HFF-Myc (cell line): ENCODE measurements at regions not wholly inside any gene's neighbourhood (a gene's known extent, or its start where the extent isn't known, plus 50 kb on each side); places are given as distances from the start of the nearest gene placed in this dataset.
A peak's percentile ranks its signal among the peaks of the same experiment; 100 is the strongest.

ENCODE experiments used
- DNase-seq: peaks from one replicate; pipeline ENCODE4 v3.0.0-alpha.2; 2011; ENCODE audit warnings: low read depth; ENCODE audit errors: extremely low read depth
- H3K4me3 ChIP-seq: replicated peaks from 2 replicates; pipeline ENCODE4 v1.5.1; 2011; ENCODE audit warnings: low read depth, mild to moderate bottlenecking, control low read depth, low read length
- CTCF ChIP-seq: IDR thresholded peaks from 2 replicates; pipeline ENCODE4 v1.5.1; 2012; ENCODE audit warnings: mild to moderate bottlenecking, low read depth, low read length, control low read depth; ENCODE audit errors: missing control alignments

GRCh38 chr7:153380636-153381035, 621.1 kb downstream of the ACTR3B start:
- no peak for DNase-seq
- TF ChIP-seq CTCF: no peak
- H3K4me3 ChIP-seq: no peak overlapping the region

- TF ChIP-seq CTCF: peak; percentile 32
- no peak overlapping the region for H3K4me3 ChIP-seq
- DNase-seq: no peak
Observed at GRCh38 chr7:153381275-153382040, 621.9 kb downstream of the ACTR3B start.

GRCh38 chr7:153382641-153383101, 623.1 kb downstream of the ACTR3B start:
- no peak overlapping the region for H3K4me3 ChIP-seq
- TF ChIP-seq CTCF: no peak
- no peak for DNase-seq

GRCh38 chr7:153383781-153384180, 624.2 kb downstream of the ACTR3B start:
- no peak for DNase-seq
- no peak overlapping the region for H3K4me3 ChIP-seq
- no peak for TF ChIP-seq CTCF

- no peak for TF ChIP-seq CTCF
- DNase-seq: no peak
- no peak overlapping the region for H3K4me3 ChIP-seq
Observed at GRCh38 chr7:153385502-153385901, 626.0 kb downstream of the ACTR3B start.

GRCh38 chr7:153386556-153386955, 627.0 kb downstream of the ACTR3B start:
- no peak overlapping the region for H3K4me3 ChIP-seq
- no peak for TF ChIP-seq CTCF
- DNase-seq: no peak

- DNase-seq: no peak
Observed at GRCh38 chr7:153388611-153389010, 629.1 kb downstream of the ACTR3B start.

More at GRCh38 chr7:153388611-153389010, 629.1 kb downstream of the ACTR3B start:
- H3K4me3 ChIP-seq: no peak overlapping the region
- TF ChIP-seq CTCF: no peak
